ENCODE measurements at regions not wholly inside any gene's neighbourhood (a gene's known extent, or its start where the extent isn't known, plus 50 kb on each side); places are given as distances from the start of the nearest gene placed in this dataset.

DNA sequence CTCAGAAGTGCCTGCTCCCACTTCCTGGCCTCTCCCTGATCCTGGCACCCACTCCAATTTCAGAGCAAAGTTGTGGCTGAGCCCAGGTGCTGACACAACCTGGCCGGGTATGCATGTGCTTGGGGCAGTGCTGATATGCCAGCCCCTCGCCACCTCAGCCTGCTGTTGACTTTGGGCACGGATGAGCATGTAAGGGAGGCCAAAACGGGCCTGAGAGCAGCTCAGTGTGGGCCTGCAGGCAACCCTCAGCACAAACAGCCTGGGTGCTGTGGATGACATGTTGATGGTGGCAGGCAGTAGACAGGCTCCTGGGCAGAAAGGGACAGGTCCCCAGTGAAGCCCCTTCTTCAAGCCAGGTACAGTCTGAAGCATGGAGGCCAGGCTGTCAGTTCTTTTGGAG is 553.6 kb upstream of the FSIP2 start:
- Histone ChIP-seq H3K9me3 (ENCODE audit: control insufficient read depth in 1 of 2, insufficient read depth in 1 of 2, low read depth in 1 of 2, low read length in 2 of 2) (no peaks in the 10 kb centered on the region), H2AFZ (ENCODE audit: low read depth, low read length, poor library complexity, severe bottlenecking) (no peak overlapping the region), H3K4me2 (ENCODE audit: low read length) (no peak overlapping the region), H3K27me3 (ENCODE audit: insufficient read depth, low read length) (no peaks in the 10 kb centered on the region), H3K9ac (ENCODE audit: low read length) (no peak overlapping the region), H3K36me3 (ENCODE audit: control insufficient read depth in 1 of 2, insufficient read depth in 2 of 2, low read length in 2 of 2) (no peaks in the 10 kb centered on the region), H4K20me1 (ENCODE audit: insufficient read depth) (no peaks in the 10 kb centered on the region), H3K4me1 (ENCODE audit: control insufficient read depth in 1 of 2, insufficient read depth in 2 of 2, low read length in 2 of 2) (no peaks in the 10 kb centered on the region), H3K27ac (ENCODE audit: low read depth, low read length) (no peak overlapping the region), H3K79me2 (ENCODE audit: insufficient read depth, low read length) (no peaks in the 10 kb centered on the region), H3K4me3 (replicated peaks in 1 of 2; ENCODE audit: low read depth in 1 of 2, low read length in 2 of 2) (no peak overlapping the region), H3K9me2 (ENCODE audit: insufficient read depth) (no peaks in the 10 kb centered on the region)
- ATAC-seq, result no peak
- POLR2A ChIA-PET, result no interaction called here
- CTCF ChIA-PET, result no interaction called here
- RAD21 ChIA-PET (ENCODE audit: low non-redundant PET in 1 of 2, low total read pairs in 2 of 2, uncharacterized antibody in 2 of 2, unreplicated experiment in 2 of 2), result no interaction called here
- no TSS peak for BruUV-seq (replicated peaks)
- TF ChIP-seq EZH2 (IDR thresholded peaks at IDR 0.05) (no peak), TCF7L2 (IDR thresholded peaks at IDR 0.05; ENCODE audit: borderline replicate concordance, extremely low read depth, insufficient read depth, insufficient read length) (no peak), SIN3A (IDR thresholded peaks at IDR 0.05; ENCODE audit: low read depth) (no peak)
- TF ChIP-seq, protein P1, sequence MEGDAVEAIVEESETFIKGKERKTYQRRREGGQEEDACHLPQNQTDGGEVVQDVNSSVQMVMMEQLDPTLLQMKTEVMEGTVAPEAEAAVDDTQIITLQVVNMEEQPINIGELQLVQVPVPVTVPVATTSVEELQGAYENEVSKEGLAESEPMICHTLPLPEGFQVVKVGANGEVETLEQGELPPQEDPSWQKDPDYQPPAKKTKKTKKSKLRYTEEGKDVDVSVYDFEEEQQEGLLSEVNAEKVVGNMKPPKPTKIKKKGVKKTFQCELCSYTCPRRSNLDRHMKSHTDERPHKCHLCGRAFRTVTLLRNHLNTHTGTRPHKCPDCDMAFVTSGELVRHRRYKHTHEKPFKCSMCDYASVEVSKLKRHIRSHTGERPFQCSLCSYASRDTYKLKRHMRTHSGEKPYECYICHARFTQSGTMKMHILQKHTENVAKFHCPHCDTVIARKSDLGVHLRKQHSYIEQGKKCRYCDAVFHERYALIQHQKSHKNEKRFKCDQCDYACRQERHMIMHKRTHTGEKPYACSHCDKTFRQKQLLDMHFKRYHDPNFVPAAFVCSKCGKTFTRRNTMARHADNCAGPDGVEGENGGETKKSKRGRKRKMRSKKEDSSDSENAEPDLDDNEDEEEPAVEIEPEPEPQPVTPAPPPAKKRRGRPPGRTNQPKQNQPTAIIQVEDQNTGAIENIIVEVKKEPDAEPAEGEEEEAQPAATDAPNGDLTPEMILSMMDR (IDR thresholded peaks at IDR 0.05 in 2 of 3, conservative IDR thresholded peaks at IDR 0.05 in 1 of 3; ENCODE audit: borderline replicate concordance in 1 of 3, insufficient read depth in 1 of 3, low read depth in 2 of 3, low read length in 2 of 3), result no peak
- intact Hi-C loops (cut with micrococcal nuclease), result no loop called here
- no peak for DNase-seq (ENCODE audit: low read depth, low spot score)

DNA sequence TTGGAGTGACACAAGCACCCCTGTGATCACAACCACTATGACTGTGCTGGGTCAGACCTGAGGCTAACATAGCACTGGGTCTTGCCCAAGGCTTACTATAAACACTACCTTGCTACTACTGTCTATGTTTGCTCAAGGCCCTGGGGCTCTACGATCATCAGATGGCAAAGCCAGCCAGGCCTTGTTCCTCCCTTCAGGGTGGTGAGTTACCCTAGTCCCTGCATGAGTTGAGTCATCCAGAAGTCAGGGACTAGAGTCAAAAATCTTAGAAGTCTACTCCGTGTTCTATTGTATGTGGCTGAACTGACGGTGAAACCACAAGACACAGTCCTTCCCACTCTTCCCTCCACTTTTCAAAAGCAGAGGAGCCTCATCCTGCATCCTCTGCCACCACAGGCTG is 551.2 kb upstream of the FSIP2 start:
- intact Hi-C loops (cut with micrococcal nuclease), result no loop called here
- CTCF ChIA-PET, result no interaction called here
- no peaks in the 10 kb centered on the region for H3K79me2 ChIP-seq (ENCODE audit: insufficient read depth, low read length)
- H3K9me2 ChIP-seq (ENCODE audit: insufficient read depth), result no peaks in the 10 kb centered on the region
- no peak overlapping the region for H3K4me3 ChIP-seq (replicated peaks in 1 of 2; ENCODE audit: low read depth in 1 of 2, low read length in 2 of 2)
- BruUV-seq (replicated peaks), result no TSS peak
- no peaks in the 10 kb centered on the region for H4K20me1 ChIP-seq (ENCODE audit: insufficient read depth)
- POLR2A ChIA-PET, result no interaction called here
- DNase-seq (ENCODE audit: low read depth, low spot score) (no peak), ATAC-seq (no peak)
- no peak overlapping the region for H3K27ac ChIP-seq (ENCODE audit: low read depth, low read length)
- no peak overlapping the region for H3K4me2 ChIP-seq (ENCODE audit: low read length)
- H3K36me3 ChIP-seq (ENCODE audit: control insufficient read depth in 1 of 2, insufficient read depth in 2 of 2, low read length in 2 of 2), result no peaks in the 10 kb centered on the region
- H3K9ac ChIP-seq (ENCODE audit: low read length), result no peak overlapping the region
- H3K27me3 ChIP-seq (ENCODE audit: insufficient read depth, low read length), result no peaks in the 10 kb centered on the region
- no peaks in the 10 kb centered on the region for H3K4me1 ChIP-seq (ENCODE audit: control insufficient read depth in 1 of 2, insufficient read depth in 2 of 2, low read length in 2 of 2)
- RAD21 ChIA-PET (ENCODE audit: low non-redundant PET in 1 of 2, low total read pairs in 2 of 2, uncharacterized antibody in 2 of 2, unreplicated experiment in 2 of 2), result no interaction called here
- H2AFZ ChIP-seq (ENCODE audit: low read depth, low read length, poor library complexity, severe bottlenecking), result no peak overlapping the region
- H3K9me3 ChIP-seq (ENCODE audit: control insufficient read depth in 1 of 2, insufficient read depth in 1 of 2, low read depth in 1 of 2, low read length in 2 of 2), result no peaks in the 10 kb centered on the region
- no peak for TF ChIP-seq POLR2AphosphoS5 (IDR thresholded peaks at IDR 0.05; ENCODE audit: low read depth, low read length)
- no peak for TF ChIP-seq JUND (IDR thresholded peaks at IDR 0.05)
- TF ChIP-seq TCF7L2 (IDR thresholded peaks at IDR 0.05; ENCODE audit: borderline replicate concordance, extremely low read depth, insufficient read depth, insufficient read length), result no peak
- TF ChIP-seq EZH2 (IDR thresholded peaks at IDR 0.05), result no peak
- TF ChIP-seq, protein P2, sequence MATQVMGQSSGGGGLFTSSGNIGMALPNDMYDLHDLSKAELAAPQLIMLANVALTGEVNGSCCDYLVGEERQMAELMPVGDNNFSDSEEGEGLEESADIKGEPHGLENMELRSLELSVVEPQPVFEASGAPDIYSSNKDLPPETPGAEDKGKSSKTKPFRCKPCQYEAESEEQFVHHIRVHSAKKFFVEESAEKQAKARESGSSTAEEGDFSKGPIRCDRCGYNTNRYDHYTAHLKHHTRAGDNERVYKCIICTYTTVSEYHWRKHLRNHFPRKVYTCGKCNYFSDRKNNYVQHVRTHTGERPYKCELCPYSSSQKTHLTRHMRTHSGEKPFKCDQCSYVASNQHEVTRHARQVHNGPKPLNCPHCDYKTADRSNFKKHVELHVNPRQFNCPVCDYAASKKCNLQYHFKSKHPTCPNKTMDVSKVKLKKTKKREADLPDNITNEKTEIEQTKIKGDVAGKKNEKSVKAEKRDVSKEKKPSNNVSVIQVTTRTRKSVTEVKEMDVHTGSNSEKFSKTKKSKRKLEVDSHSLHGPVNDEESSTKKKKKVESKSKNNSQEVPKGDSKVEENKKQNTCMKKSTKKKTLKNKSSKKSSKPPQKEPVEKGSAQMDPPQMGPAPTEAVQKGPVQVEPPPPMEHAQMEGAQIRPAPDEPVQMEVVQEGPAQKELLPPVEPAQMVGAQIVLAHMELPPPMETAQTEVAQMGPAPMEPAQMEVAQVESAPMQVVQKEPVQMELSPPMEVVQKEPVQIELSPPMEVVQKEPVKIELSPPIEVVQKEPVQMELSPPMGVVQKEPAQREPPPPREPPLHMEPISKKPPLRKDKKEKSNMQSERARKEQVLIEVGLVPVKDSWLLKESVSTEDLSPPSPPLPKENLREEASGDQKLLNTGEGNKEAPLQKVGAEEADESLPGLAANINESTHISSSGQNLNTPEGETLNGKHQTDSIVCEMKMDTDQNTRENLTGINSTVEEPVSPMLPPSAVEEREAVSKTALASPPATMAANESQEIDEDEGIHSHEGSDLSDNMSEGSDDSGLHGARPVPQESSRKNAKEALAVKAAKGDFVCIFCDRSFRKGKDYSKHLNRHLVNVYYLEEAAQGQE (IDR thresholded peaks at IDR 0.05; ENCODE audit: low read depth), result no peak
- TF ChIP-seq FOSL1 (IDR thresholded peaks at IDR 0.05; ENCODE audit: low read depth), result no peak
- no peak for TF ChIP-seq RAD21 (IDR thresholded peaks at IDR 0.05; ENCODE audit: low read depth)
- no peak for TF ChIP-seq SIN3A (IDR thresholded peaks at IDR 0.05; ENCODE audit: low read depth)
- TF ChIP-seq, protein P3, sequence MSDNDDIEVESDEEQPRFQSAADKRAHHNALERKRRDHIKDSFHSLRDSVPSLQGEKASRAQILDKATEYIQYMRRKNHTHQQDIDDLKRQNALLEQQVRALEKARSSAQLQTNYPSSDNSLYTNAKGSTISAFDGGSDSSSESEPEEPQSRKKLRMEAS (IDR thresholded peaks at IDR 0.05), result no peak
- TF ChIP-seq SP1 (IDR thresholded peaks at IDR 0.05; ENCODE audit: low read depth), result no peak
- no peak for TF ChIP-seq YY1 (IDR thresholded peaks at IDR 0.05; ENCODE audit: extremely low read depth, insufficient replicate concordance, low read depth, low read length)
- TF ChIP-seq, protein P4, sequence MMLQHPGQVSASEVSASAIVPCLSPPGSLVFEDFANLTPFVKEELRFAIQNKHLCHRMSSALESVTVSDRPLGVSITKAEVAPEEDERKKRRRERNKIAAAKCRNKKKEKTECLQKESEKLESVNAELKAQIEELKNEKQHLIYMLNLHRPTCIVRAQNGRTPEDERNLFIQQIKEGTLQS (IDR thresholded peaks at IDR 0.05), result no peak
- TF ChIP-seq CBX3 (IDR thresholded peaks at IDR 0.05; ENCODE audit: low read depth), result no peak
- no peak for TF ChIP-seq CEBPB (IDR thresholded peaks at IDR 0.05; ENCODE audit: low read depth)
- no peak for TF ChIP-seq POLR2A (IDR thresholded peaks at IDR 0.05; ENCODE audit: borderline replicate concordance, extremely low read depth, insufficient read depth, insufficient read length)

All from HCT116 (cell line).